ENCODE measurements at regions not wholly inside any gene's neighbourhood (a gene's known extent, or its start where the extent isn't known, plus 50 kb on each side); places are given as distances from the start of the nearest gene placed in this dataset.

GRCh38 chr9:88326936-88327335 is 61.3 kb upstream of the SPIN1 start:
- no peak for DNase-seq (ENCODE audit: low read depth, low spot score)
- in situ Hi-C loops (cut with HindIII; ENCODE audit: low pct_unique_long_range_greater_than_20kb, low sequenced_read_pairs), result no loop called here

- no peak for DNase-seq (ENCODE audit: low read depth, low spot score)
- in situ Hi-C loops (cut with HindIII; ENCODE audit: low pct_unique_long_range_greater_than_20kb, low sequenced_read_pairs), result no loop called here
These were observed 62.2 kb upstream of the SPIN1 start for GRCh38 chr9:88326015-88326414.

GRCh38 chr9:88322906-88323566 is 65.2 kb upstream of the SPIN1 start:
- in situ Hi-C loops (cut with HindIII; ENCODE audit: low pct_unique_long_range_greater_than_20kb, low sequenced_read_pairs), result no loop called here
- no peak for DNase-seq (ENCODE audit: low read depth, low spot score)

- in situ Hi-C loops (cut with HindIII; ENCODE audit: low pct_unique_long_range_greater_than_20kb, low sequenced_read_pairs), result no loop called here
- DNase-seq (ENCODE audit: low read depth, low spot score), result no peak
These were observed 66.5 kb upstream of the SPIN1 start for GRCh38 chr9:88321764-88322163.

DNA sequence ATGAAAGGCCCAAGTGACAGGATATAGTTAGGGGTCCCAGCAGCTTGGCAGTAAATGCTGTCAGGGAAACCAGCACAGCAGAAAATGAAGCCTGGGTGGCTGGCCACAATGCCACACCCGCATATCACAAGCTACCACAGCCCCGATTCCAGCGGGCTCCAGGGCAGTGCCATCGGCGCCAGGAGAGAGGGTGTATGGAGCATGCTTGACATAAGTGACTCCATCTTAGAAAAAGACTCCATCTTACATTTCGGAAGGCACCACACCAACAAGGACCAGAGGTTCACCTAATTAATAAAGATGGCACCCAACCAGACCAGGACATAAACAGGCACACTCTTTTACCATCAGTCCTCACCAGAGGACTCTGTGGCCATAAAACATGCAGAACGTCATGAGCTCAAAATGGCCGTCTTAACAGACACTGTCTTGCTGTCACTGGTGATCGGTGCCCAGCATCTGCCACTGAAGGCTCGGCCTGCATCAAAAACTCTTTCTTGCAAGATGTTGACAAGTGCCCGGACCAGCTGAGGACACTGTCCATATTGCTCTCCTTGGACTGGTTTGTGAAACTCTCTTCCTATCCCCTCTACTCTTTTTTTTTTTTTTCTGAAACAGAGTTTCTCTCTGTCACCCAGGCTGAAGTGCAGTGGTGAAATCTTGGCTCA is 67.4 kb upstream of the SPIN1 start:
- in situ Hi-C loops (cut with HindIII; ENCODE audit: low pct_unique_long_range_greater_than_20kb, low sequenced_read_pairs), result no loop called here
- DNase-seq (ENCODE audit: low read depth, low spot score), result no peak

GRCh38 chr9:88319936-88320747 is 68.1 kb upstream of the SPIN1 start:
- in situ Hi-C loops (cut with HindIII; ENCODE audit: low pct_unique_long_range_greater_than_20kb, low sequenced_read_pairs), result no loop called here
- no peak for DNase-seq (ENCODE audit: low read depth, low spot score)

DNA sequence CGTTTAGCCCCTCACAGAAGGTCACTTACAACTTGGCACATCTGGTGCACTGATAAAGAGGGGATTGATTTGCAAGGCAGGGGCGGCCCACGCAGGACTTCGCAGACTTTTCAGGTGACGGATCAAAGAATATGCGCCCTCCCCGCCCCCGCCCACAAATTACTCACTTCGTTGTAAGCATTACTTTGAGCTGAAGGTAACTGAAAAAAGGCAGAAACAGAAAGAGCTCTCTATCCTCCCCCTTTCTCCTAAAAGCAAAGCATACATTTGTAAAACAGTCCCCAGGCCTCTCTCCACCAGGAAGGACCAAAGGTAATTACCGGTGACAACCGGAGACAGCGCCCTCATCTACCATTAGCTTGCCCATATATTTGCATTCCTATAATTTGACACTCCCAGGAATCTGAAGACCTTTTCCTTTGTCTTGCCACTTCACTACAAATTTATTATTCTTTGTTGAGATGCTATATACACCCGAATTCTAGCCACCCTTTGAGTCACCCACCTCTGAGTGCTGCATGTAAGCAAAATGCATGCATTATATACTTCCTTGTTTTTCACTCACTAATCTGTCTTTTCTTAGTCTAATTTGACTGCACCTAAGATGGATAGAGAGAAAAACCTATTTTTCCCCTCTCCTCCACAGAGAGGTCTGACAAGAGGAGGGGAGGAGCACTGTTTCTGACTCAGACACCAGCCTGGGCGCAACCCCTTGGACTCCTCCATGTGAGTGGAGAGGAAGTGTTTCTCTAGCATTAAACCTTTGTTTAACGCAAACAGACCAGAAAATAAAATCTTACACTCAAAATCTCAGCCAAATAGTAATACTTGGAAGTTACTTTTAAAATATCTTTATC is 74.7 kb upstream of the SPIN1 start:
- in situ Hi-C loops (cut with HindIII; ENCODE audit: low pct_unique_long_range_greater_than_20kb, low sequenced_read_pairs), result no loop called here
- no peak for DNase-seq (ENCODE audit: low read depth, low spot score)

DNA sequence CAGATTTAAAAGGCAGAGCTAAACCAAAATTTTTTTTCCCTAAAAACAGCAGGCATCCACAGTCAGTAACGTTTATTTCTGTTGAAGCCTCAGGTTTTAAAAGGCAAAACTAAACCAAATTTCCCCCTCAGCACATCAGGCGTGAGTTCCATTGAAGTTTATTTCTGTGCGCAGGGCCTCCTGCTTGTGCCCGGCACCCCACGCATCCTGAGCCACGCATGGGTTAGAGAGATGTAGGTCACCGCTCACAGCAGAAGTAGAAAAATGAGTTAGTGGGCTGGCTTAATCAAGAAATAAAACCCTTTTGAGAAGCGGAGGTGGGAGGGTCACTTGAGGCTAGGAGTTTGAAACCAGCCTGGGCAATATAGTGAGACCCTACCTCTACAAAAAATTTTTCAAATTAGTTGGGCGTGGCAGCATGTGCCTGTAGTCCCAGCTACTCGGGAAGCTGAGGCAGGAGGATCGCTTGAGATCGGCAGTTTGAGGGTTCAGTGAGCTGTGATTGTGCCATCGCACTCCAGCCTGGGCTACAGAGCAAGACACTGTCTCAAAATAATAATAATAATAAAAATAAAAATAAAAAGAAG is 75.6 kb upstream of the SPIN1 start:
- DNase-seq (ENCODE audit: low read depth, low spot score), result no peak
- in situ Hi-C loops (cut with HindIII; ENCODE audit: low pct_unique_long_range_greater_than_20kb, low sequenced_read_pairs), result no loop called here

DNA sequence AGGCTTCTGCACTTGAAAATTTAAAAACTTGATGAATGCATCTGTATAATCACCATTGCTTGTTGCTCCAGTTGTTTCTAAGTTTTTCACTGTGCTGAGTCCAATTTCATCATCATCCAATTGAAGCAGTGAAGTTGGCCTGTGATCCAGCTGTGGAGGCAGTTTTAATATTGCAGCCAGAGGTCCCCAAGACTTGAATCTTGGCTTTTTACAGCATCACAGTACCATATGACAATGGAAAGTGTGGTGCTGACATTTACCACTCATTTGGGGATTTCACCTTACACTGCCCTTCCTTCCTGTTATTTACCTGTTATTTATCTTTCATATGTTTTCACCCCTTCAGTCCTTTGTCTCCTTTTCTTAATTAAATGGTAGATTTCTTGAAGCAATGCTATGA is 76.2 kb upstream of the SPIN1 start:
- no peak for DNase-seq (ENCODE audit: low read depth, low spot score)
- in situ Hi-C loops (cut with HindIII; ENCODE audit: low pct_unique_long_range_greater_than_20kb, low sequenced_read_pairs), result no loop called here

DNA sequence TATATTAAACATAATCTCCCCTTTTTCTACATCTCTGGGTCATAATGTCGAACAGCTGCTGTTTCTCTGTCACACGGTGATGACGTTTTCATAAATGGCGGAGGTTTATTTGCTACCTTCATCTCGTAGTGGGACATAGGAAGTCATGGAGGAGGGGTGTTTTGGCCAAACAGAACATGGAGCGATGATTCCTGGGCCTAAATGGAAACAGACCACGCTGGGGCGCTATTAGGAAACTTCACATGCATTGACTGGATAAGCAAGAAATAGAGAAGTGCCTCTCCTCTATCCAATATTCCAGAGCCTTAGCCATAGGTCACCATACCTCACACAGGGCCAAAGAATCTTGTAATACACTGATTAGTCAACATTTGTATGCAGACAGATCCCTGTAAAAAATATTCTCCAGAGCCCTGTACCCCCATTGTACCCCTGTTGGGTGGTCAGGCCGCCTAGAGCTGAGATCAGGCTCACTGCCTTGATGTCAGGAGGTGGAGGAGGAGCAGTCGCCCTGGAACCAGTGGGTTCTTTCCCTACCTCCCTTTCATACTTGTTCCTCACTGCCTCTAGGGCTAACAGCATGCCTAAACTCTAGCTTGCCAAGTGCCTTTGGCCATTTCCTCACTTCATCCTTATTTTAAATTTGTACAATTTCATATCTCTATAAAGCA is 77.8 kb upstream of the SPIN1 start:
- peak; percentile 73 for DNase-seq (ENCODE audit: low read depth, low spot score)
- in situ Hi-C loops (cut with HindIII; ENCODE audit: low pct_unique_long_range_greater_than_20kb, low sequenced_read_pairs), result no loop called here

DNA sequence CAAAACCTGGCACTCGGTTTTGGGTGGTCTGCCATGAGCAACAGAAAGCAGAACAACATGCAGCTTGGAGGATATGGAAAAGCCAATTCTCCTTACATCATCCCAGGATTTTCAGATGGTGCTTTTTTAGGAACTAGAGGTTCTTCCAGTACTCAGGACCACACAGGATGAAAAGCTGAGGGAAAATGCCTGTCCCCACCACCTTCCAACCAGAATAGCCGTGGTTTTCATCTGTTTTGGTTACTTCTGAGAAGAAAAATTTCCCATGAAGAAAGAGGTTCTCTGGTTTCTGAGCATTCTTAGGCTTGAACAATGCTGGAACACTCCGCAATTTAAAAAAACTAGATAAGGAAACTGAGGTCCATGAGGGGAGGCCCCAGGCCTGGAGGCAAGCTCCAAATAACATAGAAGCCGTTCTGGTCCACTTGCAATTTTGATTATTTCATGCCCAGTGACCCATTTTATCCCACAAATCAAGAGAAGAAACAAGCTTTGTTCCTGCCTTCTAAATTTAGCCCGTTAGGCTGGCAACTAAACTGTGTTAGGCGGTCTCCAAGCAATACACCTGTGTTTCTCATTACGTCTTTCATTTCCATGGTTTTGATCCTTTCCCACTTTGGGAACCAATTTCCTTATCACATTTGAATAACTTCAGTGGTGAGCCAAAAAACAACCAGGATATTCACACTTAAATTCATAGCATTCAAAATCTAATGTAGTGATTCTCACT is 79.2 kb upstream of the SPIN1 start:
- in situ Hi-C loops (cut with HindIII; ENCODE audit: low pct_unique_long_range_greater_than_20kb, low sequenced_read_pairs), result no loop called here
- no peak for DNase-seq (ENCODE audit: low read depth, low spot score)

DNA sequence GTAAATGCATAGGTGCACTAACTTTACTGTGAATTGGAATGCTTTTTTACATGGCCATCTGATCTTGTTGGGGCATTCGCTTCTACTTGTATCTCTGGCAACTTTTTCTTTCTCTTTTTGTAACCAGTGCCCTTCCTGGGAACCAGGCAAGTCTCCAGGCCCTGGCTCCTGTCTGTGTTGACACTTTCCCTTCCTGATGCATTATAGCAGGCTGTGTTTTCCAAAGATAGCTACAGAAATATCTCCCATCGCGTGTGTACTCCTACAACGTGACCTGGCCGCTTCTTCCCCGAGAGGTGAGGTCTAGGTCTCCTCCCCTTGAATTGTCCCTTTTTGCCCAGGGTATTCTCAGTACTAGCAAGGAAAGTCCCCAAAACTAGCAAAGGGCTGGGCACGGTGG is 81.1 kb upstream of the SPIN1 start:
- in situ Hi-C loops (cut with HindIII; ENCODE audit: low pct_unique_long_range_greater_than_20kb, low sequenced_read_pairs), result no loop called here
- no peak for DNase-seq (ENCODE audit: low read depth, low spot score)

GRCh38 chr9:88303721-88304451 is 84.4 kb upstream of the SPIN1 start:
- no peak for DNase-seq (ENCODE audit: low read depth, low spot score)
- in situ Hi-C loops (cut with HindIII; ENCODE audit: low pct_unique_long_range_greater_than_20kb, low sequenced_read_pairs), result no loop called here

DNA sequence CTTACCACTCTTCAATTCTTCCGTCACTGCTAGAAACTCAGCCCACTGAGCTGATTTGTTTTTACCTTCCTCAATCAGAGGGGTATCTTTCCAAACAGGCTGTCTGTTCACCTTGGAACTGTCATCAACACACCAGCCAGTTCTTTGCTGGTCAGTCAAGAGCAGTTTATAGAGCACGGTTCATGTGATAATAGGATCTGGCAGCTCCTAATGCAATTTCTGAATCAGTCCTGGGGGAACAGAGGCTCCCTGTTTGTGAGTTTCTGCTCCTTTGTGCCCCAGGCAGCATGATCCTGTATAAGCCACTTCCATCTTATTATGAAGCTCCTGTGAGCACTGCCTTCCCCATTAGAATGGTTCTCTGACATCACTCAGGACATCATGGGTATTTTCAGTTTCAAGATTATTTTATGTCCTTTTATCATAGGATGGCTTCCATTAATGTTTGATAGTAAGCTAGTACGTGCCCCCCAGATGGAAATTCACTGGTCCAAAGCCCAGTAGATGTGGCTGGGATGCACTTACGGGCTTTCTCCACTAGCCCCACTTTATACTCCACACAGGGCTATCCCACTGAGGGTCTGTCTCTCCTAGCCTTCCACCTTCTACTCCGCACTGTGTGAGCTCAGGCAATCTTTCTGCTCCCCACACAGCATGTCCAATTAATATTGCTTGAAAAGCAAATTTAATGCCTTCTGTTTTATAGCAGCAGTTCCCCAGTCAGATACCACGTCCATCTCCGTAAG is 85.5 kb upstream of the SPIN1 start:
- DNase-seq (ENCODE audit: low read depth, low spot score), result peak; percentile 44
- in situ Hi-C loops (cut with HindIII; ENCODE audit: low pct_unique_long_range_greater_than_20kb, low sequenced_read_pairs), result no loop called here

GRCh38 chr9:88300556-88300955 is 87.7 kb upstream of the SPIN1 start:
- no peak for DNase-seq (ENCODE audit: low read depth, low spot score)
- in situ Hi-C loops (cut with HindIII; ENCODE audit: low pct_unique_long_range_greater_than_20kb, low sequenced_read_pairs), result no loop called here
